WTC11 (cell line): ENCODE measurements at regions not wholly inside any gene's neighbourhood (a gene's known extent, or its start where the extent isn't known, plus 50 kb on each side); places are given as distances from the start of the nearest gene placed in this dataset.

Experiments used
- ATAC-seq: fragments of 200-7000 bp; cut with Tn5 transposase; 2 replicates; pipeline ENCODE4 v1.10.0; 2021; ENCODE audit warnings: mild to moderate bottlenecking, moderate library complexity
- CTCF ChIA-PET: fragments of 300-600 bp; sonication (Branson Sonifier 250); formaldehyde crosslinking; loops from one replicate; lab custom pipeline; 2021; ENCODE audit warnings: antibody characterized with exemption; lab: Charles Lee
- POLR2A ChIA-PET: fragments of 350-600 bp; sonication (Branson Sonifier 250); formaldehyde crosslinking; loops from one replicate; lab custom pipeline; 2021; ENCODE audit warnings: antibody characterized with exemption; lab: Charles Lee
- DNase-seq: peaks from one replicate; pipeline ENCODE4 v3.0.0; 2021; ENCODE audit warnings: low spot score
- H3K27ac Mint-ChIP-seq: 2 replicates; pipeline ENCODE4 v1.8.0; 2021; ENCODE audit warnings: mixed read lengths
- H3K27me3 Mint-ChIP-seq: 2 replicates; pipeline ENCODE4 v1.8.0; 2021; ENCODE audit warnings: low read depth, mild to moderate bottlenecking, moderate library complexity, mixed read lengths
- H3K36me3 Mint-ChIP-seq: 2 replicates; pipeline ENCODE4 v1.8.0; 2021; ENCODE audit warnings: mixed read lengths
- H3K4me1 Mint-ChIP-seq: 2 replicates; pipeline ENCODE4 v1.8.0; 2022; ENCODE audit warnings: mixed read lengths
- H3K4me3 Mint-ChIP-seq: 2 replicates; pipeline ENCODE4 v1.8.0; 2021; ENCODE audit warnings: mild to moderate bottlenecking, moderate library complexity, mixed read lengths
- H3K9me3 Mint-ChIP-seq: 2 replicates; pipeline ENCODE4 v1.8.0; 2021; ENCODE audit warnings: mixed read lengths
- CBFB ChIP-seq: sonication (generic); formaldehyde crosslinking; IDR thresholded peaks from 2 replicates; pipeline ENCODE4 v1.8.1; 2022; ENCODE audit warnings: mild to moderate bottlenecking, low read depth, missing genetic modification reagents
- CREB1 ChIP-seq: sonication (generic); formaldehyde crosslinking; IDR thresholded peaks from 2 replicates; pipeline ENCODE4 v1.8.0; 2023; ENCODE audit warnings: mild to moderate bottlenecking, missing genetic modification reagents
- ESRRA ChIP-seq: sonication (generic); formaldehyde crosslinking; IDR thresholded peaks from 2 replicates; pipeline ENCODE4 v1.8.1; 2022; ENCODE audit warnings: mild to moderate bottlenecking, missing genetic modification reagents, borderline replicate concordance
- KAT7 ChIP-seq: sonication (generic); formaldehyde crosslinking; IDR thresholded peaks from 2 replicates; pipeline ENCODE4 v1.8.1; 2023; ENCODE audit warnings: missing genetic modification reagents, mild to moderate bottlenecking, borderline replicate concordance
- MXD4 ChIP-seq: fragments of 250-450 bp; sonication (Bioruptor Pico); IDR thresholded peaks from 2 replicates; pipeline ENCODE4 v1.8.0; 2021; ENCODE audit warnings: mild to moderate bottlenecking, moderate library complexity, borderline replicate concordance
- MYBL2 ChIP-seq: sonication (generic); formaldehyde crosslinking; IDR thresholded peaks from 2 replicates; pipeline ENCODE4 v1.8.1; 2023; ENCODE audit warnings: mild to moderate bottlenecking, moderate library complexity, missing genetic modification reagents
- NFYB ChIP-seq: sonication (generic); formaldehyde crosslinking; conservative IDR thresholded peaks from 2 replicates; pipeline ENCODE4 v1.8.0; 2022; ENCODE audit warnings: low read depth, missing genetic modification reagents
- NR1H2 ChIP-seq: sonication (generic); formaldehyde crosslinking; IDR thresholded peaks from 2 replicates; pipeline ENCODE4 v1.9.0; 2021; ENCODE audit warnings: mild to moderate bottlenecking, moderate library complexity, missing genetic modification reagents
- OVOL2 ChIP-seq: fragments of 250-450 bp; sonication (Bioruptor Pico); IDR thresholded peaks from 2 replicates; pipeline ENCODE4 v1.9.0; 2021; ENCODE audit warnings: mild to moderate bottlenecking, borderline replicate concordance
- PRRX2 ChIP-seq: fragments of 250-450 bp; sonication (Bioruptor Pico); IDR thresholded peaks from 2 replicates; pipeline ENCODE4 v1.8.0; 2021; ENCODE audit warnings: mild to moderate bottlenecking
- SMAD3 ChIP-seq: sonication (generic); formaldehyde crosslinking; IDR thresholded peaks from 2 replicates; pipeline ENCODE4 v1.8.0; 2022; ENCODE audit warnings: missing genetic modification reagents, mild to moderate bottlenecking, borderline replicate concordance
- ZBTB21 ChIP-seq: sonication (generic); formaldehyde crosslinking; IDR thresholded peaks from 2 replicates; pipeline ENCODE4 v1.8.1; 2023; ENCODE audit warnings: mild to moderate bottlenecking, missing genetic modification reagents, borderline replicate concordance
- ZNF263 ChIP-seq: sonication (generic); formaldehyde crosslinking; IDR thresholded peaks from 2 replicates; pipeline ENCODE4 v1.8.1; 2022; ENCODE audit warnings: low read depth, mild to moderate bottlenecking, moderate library complexity, missing genetic modification reagents
- ZNF671 ChIP-seq: fragments of 250-450 bp; sonication (Bioruptor Pico); IDR thresholded peaks from 2 replicates; pipeline ENCODE4 v1.8.0; 2021; ENCODE audit warnings: mild to moderate bottlenecking
- TF ChIP-seq, protein P1 (sequence below): sonication (generic); formaldehyde crosslinking; IDR thresholded peaks from 2 replicates; pipeline ENCODE4 v1.8.1; 2023; ENCODE audit warnings: mild to moderate bottlenecking, moderate library complexity, missing genetic modification reagents
- TF ChIP-seq, protein P2 (sequence below): sonication (generic); formaldehyde crosslinking; IDR thresholded peaks from 2 replicates; pipeline ENCODE4 v1.8.1; 2022; ENCODE audit warnings: mild to moderate bottlenecking, moderate library complexity, missing genetic modification reagents
- TF ChIP-seq, protein P3 (sequence below): fragments of 250-450 bp; sonication (Bioruptor Pico); IDR thresholded peaks from 2 replicates; pipeline ENCODE4 v2.1.2; 2022; ENCODE audit warnings: mild to moderate bottlenecking, moderate library complexity
- TF ChIP-seq, protein P4 (sequence below): sonication (generic); formaldehyde crosslinking; conservative IDR thresholded peaks from 2 replicates; pipeline ENCODE4 v1.8.1; 2023; ENCODE audit warnings: mild to moderate bottlenecking, low read depth, missing genetic modification reagents, moderate library complexity

DNA sequence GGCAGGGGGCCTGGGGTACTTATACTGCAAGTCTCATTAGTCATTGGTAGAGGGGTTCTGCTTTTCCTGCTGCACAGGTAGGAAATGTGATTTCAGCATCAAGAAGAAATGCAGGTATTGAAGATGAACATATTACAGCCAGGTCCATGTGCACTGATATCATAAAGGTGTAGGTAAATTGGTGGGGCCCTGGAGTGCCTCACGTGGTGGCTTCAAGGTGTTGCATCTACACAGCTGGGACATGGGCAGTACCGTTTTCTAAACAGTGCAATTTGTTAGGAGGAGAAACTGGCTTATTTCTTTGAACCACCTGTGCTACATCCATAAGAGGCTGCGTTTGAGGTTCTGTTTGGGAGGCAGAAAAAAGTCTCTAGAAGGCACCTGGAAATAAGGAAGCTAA is 618.1 kb upstream of the RBFOX1 start (continued):
- TF ChIP-seq, protein P1, sequence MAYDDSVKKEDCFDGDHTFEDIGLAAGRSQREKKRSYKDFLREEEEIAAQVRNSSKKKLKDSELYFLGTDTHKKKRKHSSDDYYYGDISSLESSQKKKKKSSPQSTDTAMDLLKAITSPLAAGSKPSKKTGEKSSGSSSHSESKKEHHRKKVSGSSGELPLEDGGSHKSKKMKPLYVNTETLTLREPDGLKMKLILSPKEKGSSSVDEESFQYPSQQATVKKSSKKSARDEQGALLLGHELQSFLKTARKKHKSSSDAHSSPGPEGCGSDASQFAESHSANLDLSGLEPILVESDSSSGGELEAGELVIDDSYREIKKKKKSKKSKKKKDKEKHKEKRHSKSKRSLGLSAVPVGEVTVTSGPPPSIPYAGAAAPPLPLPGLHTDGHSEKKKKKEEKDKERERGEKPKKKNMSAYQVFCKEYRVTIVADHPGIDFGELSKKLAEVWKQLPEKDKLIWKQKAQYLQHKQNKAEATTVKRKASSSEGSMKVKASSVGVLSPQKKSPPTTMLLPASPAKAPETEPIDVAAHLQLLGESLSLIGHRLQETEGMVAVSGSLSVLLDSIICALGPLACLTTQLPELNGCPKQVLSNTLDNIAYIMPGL (CRISPR knock-in tag): no peak

DNA sequence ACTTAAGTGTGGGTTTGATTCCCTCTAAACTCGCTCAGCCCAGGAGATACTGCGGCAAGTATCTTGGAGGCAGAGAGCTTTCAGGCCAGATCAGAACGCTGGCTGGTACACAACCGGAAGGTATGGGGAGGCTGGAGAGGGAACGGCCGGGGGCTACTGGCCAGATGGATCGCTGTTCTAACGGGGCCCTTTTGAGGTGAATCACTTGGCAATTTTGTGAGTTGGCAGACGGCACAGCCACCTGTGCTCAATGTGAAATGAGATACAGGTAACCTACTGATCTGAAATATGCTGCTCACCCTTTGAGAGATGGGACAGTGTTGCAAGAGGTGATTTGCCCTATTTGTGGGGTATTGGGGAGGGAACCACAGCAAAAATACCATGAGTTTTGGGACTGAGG is 622.9 kb upstream of the RBFOX1 start:
- Mint-ChIP-seq H3K4me1 (no peaks in the 10 kb centered on the region), H3K36me3 (peaks cover 90% of the 10 kb centered on the region), H3K4me3 (no peak overlapping the region), H3K9me3 (peaks cover 94% of the 10 kb centered on the region), H3K27ac (no peak overlapping the region), H3K27me3 (peaks cover 16% of the 10 kb centered on the region)
- TF ChIP-seq MXD4 (CRISPR knock-in tag) (no peak), CBFB (CRISPR knock-in tag) (no peak), ZNF671 (no peak), KAT7 (no peak), PRRX2 (CRISPR knock-in tag) (no peak), ESRRA (CRISPR knock-in tag) (no peak), MYBL2 (no peak), ZBTB21 (CRISPR knock-in tag) (no peak), ZNF263 (no peak)
- TF ChIP-seq, protein P2, sequence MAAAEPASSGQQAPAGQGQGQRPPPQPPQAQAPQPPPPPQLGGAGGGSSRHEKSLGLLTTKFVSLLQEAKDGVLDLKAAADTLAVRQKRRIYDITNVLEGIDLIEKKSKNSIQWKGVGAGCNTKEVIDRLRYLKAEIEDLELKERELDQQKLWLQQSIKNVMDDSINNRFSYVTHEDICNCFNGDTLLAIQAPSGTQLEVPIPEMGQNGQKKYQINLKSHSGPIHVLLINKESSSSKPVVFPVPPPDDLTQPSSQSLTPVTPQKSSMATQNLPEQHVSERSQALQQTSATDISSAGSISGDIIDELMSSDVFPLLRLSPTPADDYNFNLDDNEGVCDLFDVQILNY: no peak
- ATAC-seq (no peak), DNase-seq (no peak)
- ChIA-PET POLR2A (no interaction called here), CTCF (no interaction called here)

DNA sequence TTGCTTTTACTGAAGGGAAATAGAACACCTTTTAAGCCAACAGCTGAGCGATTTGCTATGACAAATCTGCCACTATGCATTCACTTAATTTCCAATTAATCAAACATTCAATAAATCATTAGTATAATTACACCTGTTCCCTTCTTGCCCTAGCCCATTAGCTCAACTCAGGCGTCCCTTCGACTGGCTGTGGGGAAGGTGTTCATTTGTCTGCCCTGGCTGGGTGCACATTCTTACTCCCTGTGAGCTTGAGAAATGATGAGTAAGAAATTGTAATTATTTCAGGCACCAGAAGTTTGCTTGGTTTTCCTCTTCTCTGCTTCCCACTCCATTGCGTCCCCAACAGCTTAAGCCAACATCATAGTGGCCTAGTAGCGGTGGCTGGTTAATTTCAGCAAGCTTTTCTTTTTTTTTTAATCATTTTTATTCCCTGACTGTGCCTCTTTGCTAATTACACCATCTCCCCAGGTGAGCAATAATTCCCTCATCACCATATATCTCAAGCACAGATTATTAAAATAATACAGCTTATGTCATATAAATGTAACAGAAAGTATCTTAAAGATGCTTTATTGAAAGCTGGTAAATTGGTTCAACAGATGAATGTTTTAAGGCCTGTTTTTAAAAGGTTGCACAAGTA is 623.9 kb upstream of the RBFOX1 start:
- DNase-seq (no peak), ATAC-seq (no peak)
- peaks cover 13% of the 10 kb centered on the region for H3K27me3 Mint-ChIP-seq
- ChIA-PET POLR2A (no interaction called here), CTCF (no interaction called here)
- TF ChIP-seq OVOL2 (no peak), NFYB (no peak), ESRRA (CRISPR knock-in tag) (no peak), SMAD3 (CRISPR knock-in tag) (no peak), CREB1 (CRISPR knock-in tag) (no peak), MYBL2 (no peak), NR1H2 (CRISPR knock-in tag) (no peak)
- TF ChIP-seq, protein P3, sequence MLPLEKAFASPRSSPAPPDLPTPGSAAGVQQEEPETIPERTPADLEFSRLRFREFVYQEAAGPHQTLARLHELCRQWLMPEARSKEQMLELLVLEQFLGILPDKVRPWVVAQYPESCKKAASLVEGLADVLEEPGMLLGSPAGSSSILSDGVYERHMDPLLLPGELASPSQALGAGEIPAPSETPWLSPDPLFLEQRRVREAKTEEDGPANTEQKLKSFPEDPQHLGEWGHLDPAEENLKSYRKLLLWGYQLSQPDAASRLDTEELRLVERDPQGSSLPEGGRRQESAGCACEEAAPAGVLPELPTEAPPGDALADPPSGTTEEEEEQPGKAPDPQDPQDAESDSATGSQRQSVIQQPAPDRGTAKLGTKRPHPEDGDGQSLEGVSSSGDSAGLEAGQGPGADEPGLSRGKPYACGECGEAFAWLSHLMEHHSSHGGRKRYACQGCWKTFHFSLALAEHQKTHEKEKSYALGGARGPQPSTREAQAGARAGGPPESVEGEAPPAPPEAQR (CRISPR knock-in tag): no peak
- TF ChIP-seq, protein P4, sequence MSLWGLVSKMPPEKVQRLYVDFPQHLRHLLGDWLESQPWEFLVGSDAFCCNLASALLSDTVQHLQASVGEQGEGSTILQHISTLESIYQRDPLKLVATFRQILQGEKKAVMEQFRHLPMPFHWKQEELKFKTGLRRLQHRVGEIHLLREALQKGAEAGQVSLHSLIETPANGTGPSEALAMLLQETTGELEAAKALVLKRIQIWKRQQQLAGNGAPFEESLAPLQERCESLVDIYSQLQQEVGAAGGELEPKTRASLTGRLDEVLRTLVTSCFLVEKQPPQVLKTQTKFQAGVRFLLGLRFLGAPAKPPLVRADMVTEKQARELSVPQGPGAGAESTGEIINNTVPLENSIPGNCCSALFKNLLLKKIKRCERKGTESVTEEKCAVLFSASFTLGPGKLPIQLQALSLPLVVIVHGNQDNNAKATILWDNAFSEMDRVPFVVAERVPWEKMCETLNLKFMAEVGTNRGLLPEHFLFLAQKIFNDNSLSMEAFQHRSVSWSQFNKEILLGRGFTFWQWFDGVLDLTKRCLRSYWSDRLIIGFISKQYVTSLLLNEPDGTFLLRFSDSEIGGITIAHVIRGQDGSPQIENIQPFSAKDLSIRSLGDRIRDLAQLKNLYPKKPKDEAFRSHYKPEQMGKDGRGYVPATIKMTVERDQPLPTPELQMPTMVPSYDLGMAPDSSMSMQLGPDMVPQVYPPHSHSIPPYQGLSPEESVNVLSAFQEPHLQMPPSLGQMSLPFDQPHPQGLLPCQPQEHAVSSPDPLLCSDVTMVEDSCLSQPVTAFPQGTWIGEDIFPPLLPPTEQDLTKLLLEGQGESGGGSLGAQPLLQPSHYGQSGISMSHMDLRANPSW (CRISPR knock-in tag): no peak
- no peaks in the 10 kb centered on the region for H3K4me1 Mint-ChIP-seq
- peaks cover 88% of the 10 kb centered on the region for H3K36me3 Mint-ChIP-seq
- H3K9me3 Mint-ChIP-seq: peaks cover 94% of the 10 kb centered on the region
- H3K4me3 Mint-ChIP-seq: no peak overlapping the region
- no peak overlapping the region for H3K27ac Mint-ChIP-seq
